ENCODE measurements at regions not wholly inside any gene's neighbourhood (a gene's known extent, or its start where the extent isn't known, plus 50 kb on each side); places are given as distances from the start of the nearest gene placed in this dataset.

GRCh38 chr1:178660461-178660860 lies 64.6 kb upstream of the RALGPS2 start:
- ATAC-seq: no peak
- Histone ChIP-seq H3K9me3 (no peaks in the 10 kb centered on the region), H3K4me2 (no peak overlapping the region), H3K27ac (no peak overlapping the region), H3K4me3 (no peak overlapping the region), H3K4me1 (peaks cover 9% of the 10 kb centered on the region)
- WGBS (ENCODE audit: missing lambda C conversion rate): 86% methylated on average over 1 of the region's 1 CpG
- FAIRE-seq: no peak
- TF ChIP-seq JUN (IDR thresholded peaks at IDR 0.05) (no peak), ELK1 (IDR thresholded peaks at IDR 0.05; ENCODE audit: low read depth, low read length) (no peak), MAX (IDR thresholded peaks at IDR 0.05) (no peak), MAFK (IDR thresholded peaks at IDR 0.05; ENCODE audit: partially characterized antibody) (no peak), HDAC2 (IDR thresholded peaks at IDR 0.05) (no peak), NFE2L2 (conservative IDR thresholded peaks at IDR 0.05; ENCODE audit: low read length) (no peak), MYC (IDR thresholded peaks at IDR 0.05; ENCODE audit: borderline replicate concordance, low read length) (no peak), TP53 (CRISPR knock-in tag; IDR thresholded peaks at IDR 0.05) (no peak), BHLHE40 (IDR thresholded peaks at IDR 0.05; ENCODE audit: low read depth, low read length) (no peak), RNF2 (IDR thresholded peaks at IDR 0.05; ENCODE audit: borderline replicate concordance, low read depth) (no peak), POLR2AphosphoS2 (conservative IDR thresholded peaks at IDR 0.05; ENCODE audit: low read length) (no peak), FOSL2 (IDR thresholded peaks at IDR 0.05) (no peak), FOSL2 (CRISPR knock-in tag; IDR thresholded peaks at IDR 0.05) (no peak)
- TF ChIP-seq, protein P1, sequence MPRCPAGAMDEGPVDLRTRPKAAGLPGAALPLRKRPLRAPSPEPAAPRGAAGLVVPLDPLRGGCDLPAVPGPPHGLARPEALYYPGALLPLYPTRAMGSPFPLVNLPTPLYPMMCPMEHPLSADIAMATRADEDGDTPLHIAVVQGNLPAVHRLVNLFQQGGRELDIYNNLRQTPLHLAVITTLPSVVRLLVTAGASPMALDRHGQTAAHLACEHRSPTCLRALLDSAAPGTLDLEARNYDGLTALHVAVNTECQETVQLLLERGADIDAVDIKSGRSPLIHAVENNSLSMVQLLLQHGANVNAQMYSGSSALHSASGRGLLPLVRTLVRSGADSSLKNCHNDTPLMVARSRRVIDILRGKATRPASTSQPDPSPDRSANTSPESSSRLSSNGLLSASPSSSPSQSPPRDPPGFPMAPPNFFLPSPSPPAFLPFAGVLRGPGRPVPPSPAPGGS (IDR thresholded peaks at IDR 0.05): no peak
- no peak for DNase-seq (ENCODE audit: low read depth in 1 of 2, low spot score in 1 of 2)
- ChIA-PET POLR2A (no interaction called here), CTCF (no interaction called here)

DNA sequence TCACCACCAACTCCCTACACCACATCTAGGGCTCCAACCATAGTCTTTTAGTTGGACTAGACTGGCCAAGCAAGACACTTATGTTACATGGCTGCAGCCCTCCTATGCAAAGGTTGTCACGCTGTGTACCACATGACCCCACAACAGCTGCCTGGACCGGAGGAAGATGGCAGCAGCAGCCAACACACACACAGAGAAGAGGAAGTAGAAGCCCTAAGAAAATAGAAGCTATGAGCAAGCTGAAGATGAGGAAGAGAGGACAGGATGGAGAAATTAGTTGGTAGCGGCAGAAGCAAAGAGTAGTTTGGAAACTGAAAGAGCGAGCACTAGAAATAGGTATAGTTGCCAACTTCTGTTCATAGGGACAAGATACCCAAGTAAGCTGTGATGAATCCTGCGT lies 60.8 kb upstream of the RALGPS2 start:
- Histone ChIP-seq H3K9me3 (no peaks in the 10 kb centered on the region), H3K4me1 (no peaks in the 10 kb centered on the region), H3K4me3 (no peak overlapping the region), H3K27ac (no peak overlapping the region), H3K4me2 (no peak overlapping the region)
- WGBS (ENCODE audit: missing lambda C conversion rate): 69% methylated on average over 5 of the region's 5 CpGs
- no peak for TF ChIP-seq ZFP36 (IDR thresholded peaks at IDR 0.05; ENCODE audit: borderline replicate concordance, partially characterized antibody)
- TF ChIP-seq CHD2 (IDR thresholded peaks at IDR 0.05; ENCODE audit: low read length, partially characterized antibody): no peak
- TF ChIP-seq MAFK (IDR thresholded peaks at IDR 0.05; ENCODE audit: partially characterized antibody): no peak
- TF ChIP-seq NR3C1 (IDR thresholded peaks at IDR 0.05): no peak
- no peak for TF ChIP-seq NFE2L2 (conservative IDR thresholded peaks at IDR 0.05; ENCODE audit: low read length)
- TF ChIP-seq RFX5 (IDR thresholded peaks at IDR 0.05): no peak
- no peak for TF ChIP-seq EHMT2 (IDR thresholded peaks at IDR 0.05; ENCODE audit: low read depth)
- no peak for TF ChIP-seq KDM1A (IDR thresholded peaks at IDR 0.05; ENCODE audit: low read depth)
- no peak for TF ChIP-seq RAD21 (conservative IDR thresholded peaks at IDR 0.05 in 1 of 2, IDR thresholded peaks at IDR 0.05 in 1 of 2)
- TF ChIP-seq, protein P2, sequence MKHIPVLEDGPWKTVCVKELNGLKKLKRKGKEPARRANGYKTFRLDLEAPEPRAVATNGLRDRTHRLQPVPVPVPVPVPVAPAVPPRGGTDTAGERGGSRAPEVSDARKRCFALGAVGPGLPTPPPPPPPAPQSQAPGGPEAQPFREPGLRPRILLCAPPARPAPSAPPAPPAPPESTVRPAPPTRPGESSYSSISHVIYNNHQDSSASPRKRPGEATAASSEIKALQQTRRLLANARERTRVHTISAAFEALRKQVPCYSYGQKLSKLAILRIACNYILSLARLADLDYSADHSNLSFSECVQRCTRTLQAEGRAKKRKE (CRISPR knock-in tag; IDR thresholded peaks at IDR 0.05; ENCODE audit: low read depth): no peak
- no peak for TF ChIP-seq JUN (IDR thresholded peaks at IDR 0.05)
- TF ChIP-seq RNF2 (IDR thresholded peaks at IDR 0.05; ENCODE audit: borderline replicate concordance, low read depth): no peak
- TF ChIP-seq HDAC2 (IDR thresholded peaks at IDR 0.05): no peak
- no peak for TF ChIP-seq EP300 (IDR thresholded peaks at IDR 0.05)
- TF ChIP-seq PBX3 (IDR thresholded peaks at IDR 0.05): no peak
- no peak for TF ChIP-seq ZSCAN20 (CRISPR knock-in tag; IDR thresholded peaks at IDR 0.05)
- ChIA-PET POLR2A (no interaction called here), CTCF (interaction anchor here (0.7 to 0.8 kb wide), 2 partner anchors 121 to 339 kb away, joined by 3 read pairs; no protein-coding TSS in a partner anchor)
- ATAC-seq: no peak
- no peak for DNase-seq (ENCODE audit: low read depth in 1 of 2, low spot score in 1 of 2)
- no peak for FAIRE-seq
